ENCODE measurements at regions not wholly inside any gene's neighbourhood (a gene's known extent, or its start where the extent isn't known, plus 50 kb on each side); places are given as distances from the start of the nearest gene placed in this dataset.

DNA sequence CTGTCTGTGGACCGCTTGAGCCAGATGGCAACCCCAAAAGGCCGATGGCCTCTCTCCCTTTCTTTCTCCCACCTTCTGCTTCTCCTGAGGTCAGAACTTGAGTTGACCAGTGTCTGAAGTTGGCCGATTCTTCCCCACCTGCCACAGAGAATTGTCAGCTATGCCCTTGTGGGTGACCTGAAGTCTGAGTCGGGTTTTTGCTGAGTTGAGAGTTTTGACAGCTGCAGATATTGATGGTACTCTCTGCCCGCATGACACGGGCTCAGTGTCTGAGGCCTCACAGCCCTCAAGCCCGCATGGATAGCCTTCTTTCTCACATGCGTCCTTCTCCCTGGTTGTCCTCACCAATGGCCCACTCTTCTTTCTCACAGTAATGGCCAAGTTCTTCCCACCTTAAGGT, 111.0 kb downstream of the EFNB1 start:
- 93% methylated on average over 8 of the region's 8 CpGs for WGBS
- DNase-seq (ENCODE audit: low spot score): no peak
- peaks cover 0 to 2% (median 0%) of the 10 kb centered on the region in 4 donors for H3K4me1 ChIP-seq (ENCODE audit: control insufficient read depth in 4 of 4, insufficient read depth in 4 of 4, low read length in 3 of 4)
- TF ChIP-seq ZBTB33 (IDR thresholded peaks at IDR 0.05): no peak
- no peak for TF ChIP-seq GABPA (IDR thresholded peaks at IDR 0.05 in 1 of 2, conservative IDR thresholded peaks at IDR 0.05 in 1 of 2)
- no peak for TF ChIP-seq TAF1 (conservative IDR thresholded peaks at IDR 0.05)
- H3K36me3 ChIP-seq (ENCODE audit: control insufficient read depth in 4 of 4, insufficient read depth in 3 of 4, low read depth in 1 of 4, low read length in 3 of 4): no peaks in the 10 kb centered on the region
- H3K27me3 ChIP-seq (ENCODE audit: control insufficient read depth in 4 of 4, insufficient read depth in 4 of 4, low read length in 3 of 4): no peaks in the 10 kb centered on the region
- H3K9ac ChIP-seq (ENCODE audit: low read depth in 1 of 2, low read length in 2 of 2): no peak overlapping the region
- H3K27ac ChIP-seq (ENCODE audit: low read depth in 1 of 2, low read length in 2 of 2): no peak overlapping the region
- no peaks in the 10 kb centered on the region for H3K9me3 ChIP-seq (ENCODE audit: control insufficient read depth in 4 of 4, low read length in 3 of 4)
- H3K4me3 ChIP-seq (ENCODE audit: low read depth in 1 of 3, low read length in 3 of 3): no peak overlapping the region

DNA sequence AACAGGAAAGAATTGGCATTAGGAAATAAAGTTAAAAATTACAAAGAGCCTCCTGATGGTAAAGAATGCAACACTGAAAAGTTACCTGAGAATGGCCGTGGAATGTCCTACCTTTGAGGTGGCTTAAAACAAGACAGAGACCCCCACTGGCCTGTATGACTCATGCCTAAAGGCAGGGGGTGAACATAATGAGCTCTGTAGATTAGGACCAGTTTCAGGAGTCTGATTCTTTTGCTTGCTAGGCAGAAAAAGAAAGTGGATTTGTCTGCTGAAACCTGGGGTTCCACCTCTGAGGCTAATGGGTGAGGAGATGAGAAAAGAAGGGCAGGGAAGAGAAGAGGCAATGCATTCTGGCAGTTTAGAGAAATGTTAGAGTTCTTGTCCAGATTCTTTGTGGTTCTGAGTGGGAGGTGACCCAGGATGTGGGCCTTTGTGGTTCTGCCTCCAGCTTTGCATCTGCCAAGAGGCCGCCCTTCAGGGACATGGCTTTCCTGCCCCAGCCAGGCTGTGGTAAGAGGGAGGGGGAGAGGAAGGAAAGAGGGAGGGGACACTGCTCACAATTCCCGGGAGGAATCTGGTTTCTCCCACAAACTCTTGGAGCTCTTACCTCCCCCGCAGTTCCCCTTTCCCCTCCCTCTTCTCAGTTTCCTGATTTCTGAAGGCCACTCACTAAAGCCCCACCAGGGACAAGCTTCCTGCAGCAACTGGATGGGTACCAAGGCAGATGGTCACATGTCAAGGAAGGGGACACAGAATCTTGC, 109.6 kb downstream of the EFNB1 start:
- Histone ChIP-seq H3K36me3 (ENCODE audit: control insufficient read depth in 4 of 4, insufficient read depth in 3 of 4, low read depth in 1 of 4, low read length in 3 of 4) (no peaks in the 10 kb centered on the region), H3K9me3 (ENCODE audit: control insufficient read depth in 4 of 4, low read length in 3 of 4) (no peaks in the 10 kb centered on the region), H3K27me3 (ENCODE audit: control insufficient read depth in 4 of 4, insufficient read depth in 4 of 4, low read length in 3 of 4) (no peaks in the 10 kb centered on the region), H3K4me3 (ENCODE audit: low read depth in 1 of 3, low read length in 3 of 3) (no peak overlapping the region), H3K27ac (ENCODE audit: low read depth in 1 of 2, low read length in 2 of 2) (no peak overlapping the region), H3K9ac (ENCODE audit: low read depth in 1 of 2, low read length in 2 of 2) (no peak overlapping the region), H3K4me1 (ENCODE audit: control insufficient read depth in 4 of 4, insufficient read depth in 4 of 4, low read length in 3 of 4) (peaks cover 0 to 2% (median 0%) of the 10 kb centered on the region in 4 donors)
- 63% methylated on average over 4 of the region's 4 CpGs for WGBS
- DNase-seq (ENCODE audit: low spot score): no peak
- TF ChIP-seq RAD21 (IDR thresholded peaks at IDR 0.05) (peak in 1 of 2 donors; percentile 15), YY1 (IDR thresholded peaks at IDR 0.05) (no peak)

GRCh38 chrX:68937581-68937980, 108.8 kb downstream of the EFNB1 start:
- no peaks in the 10 kb centered on the region for H3K27me3 ChIP-seq (ENCODE audit: control insufficient read depth in 4 of 4, insufficient read depth in 4 of 4, low read length in 3 of 4)
- no peak for DNase-seq (ENCODE audit: low spot score)
- TF ChIP-seq, protein P1, sequence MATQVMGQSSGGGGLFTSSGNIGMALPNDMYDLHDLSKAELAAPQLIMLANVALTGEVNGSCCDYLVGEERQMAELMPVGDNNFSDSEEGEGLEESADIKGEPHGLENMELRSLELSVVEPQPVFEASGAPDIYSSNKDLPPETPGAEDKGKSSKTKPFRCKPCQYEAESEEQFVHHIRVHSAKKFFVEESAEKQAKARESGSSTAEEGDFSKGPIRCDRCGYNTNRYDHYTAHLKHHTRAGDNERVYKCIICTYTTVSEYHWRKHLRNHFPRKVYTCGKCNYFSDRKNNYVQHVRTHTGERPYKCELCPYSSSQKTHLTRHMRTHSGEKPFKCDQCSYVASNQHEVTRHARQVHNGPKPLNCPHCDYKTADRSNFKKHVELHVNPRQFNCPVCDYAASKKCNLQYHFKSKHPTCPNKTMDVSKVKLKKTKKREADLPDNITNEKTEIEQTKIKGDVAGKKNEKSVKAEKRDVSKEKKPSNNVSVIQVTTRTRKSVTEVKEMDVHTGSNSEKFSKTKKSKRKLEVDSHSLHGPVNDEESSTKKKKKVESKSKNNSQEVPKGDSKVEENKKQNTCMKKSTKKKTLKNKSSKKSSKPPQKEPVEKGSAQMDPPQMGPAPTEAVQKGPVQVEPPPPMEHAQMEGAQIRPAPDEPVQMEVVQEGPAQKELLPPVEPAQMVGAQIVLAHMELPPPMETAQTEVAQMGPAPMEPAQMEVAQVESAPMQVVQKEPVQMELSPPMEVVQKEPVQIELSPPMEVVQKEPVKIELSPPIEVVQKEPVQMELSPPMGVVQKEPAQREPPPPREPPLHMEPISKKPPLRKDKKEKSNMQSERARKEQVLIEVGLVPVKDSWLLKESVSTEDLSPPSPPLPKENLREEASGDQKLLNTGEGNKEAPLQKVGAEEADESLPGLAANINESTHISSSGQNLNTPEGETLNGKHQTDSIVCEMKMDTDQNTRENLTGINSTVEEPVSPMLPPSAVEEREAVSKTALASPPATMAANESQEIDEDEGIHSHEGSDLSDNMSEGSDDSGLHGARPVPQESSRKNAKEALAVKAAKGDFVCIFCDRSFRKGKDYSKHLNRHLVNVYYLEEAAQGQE (IDR thresholded peaks at IDR 0.05): no peak
- TF ChIP-seq JUND (IDR thresholded peaks at IDR 0.05): no peak
- TF ChIP-seq, protein P2, sequence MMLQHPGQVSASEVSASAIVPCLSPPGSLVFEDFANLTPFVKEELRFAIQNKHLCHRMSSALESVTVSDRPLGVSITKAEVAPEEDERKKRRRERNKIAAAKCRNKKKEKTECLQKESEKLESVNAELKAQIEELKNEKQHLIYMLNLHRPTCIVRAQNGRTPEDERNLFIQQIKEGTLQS (IDR thresholded peaks at IDR 0.05): no peak
- no peak overlapping the region for H3K27ac ChIP-seq (ENCODE audit: low read depth in 1 of 2, low read length in 2 of 2)
- no peak overlapping the region for H3K4me3 ChIP-seq (ENCODE audit: low read depth in 1 of 3, low read length in 3 of 3)
- WGBS: 96% methylated on average over 2 of the region's 2 CpGs
- no peak overlapping the region for H3K9ac ChIP-seq (ENCODE audit: low read depth in 1 of 2, low read length in 2 of 2)
- no peaks in the 10 kb centered on the region for H3K9me3 ChIP-seq (ENCODE audit: control insufficient read depth in 4 of 4, low read length in 3 of 4)
- no peaks in the 10 kb centered on the region for H3K36me3 ChIP-seq (ENCODE audit: control insufficient read depth in 4 of 4, insufficient read depth in 3 of 4, low read depth in 1 of 4, low read length in 3 of 4)
- H3K4me1 ChIP-seq (ENCODE audit: control insufficient read depth in 4 of 4, insufficient read depth in 4 of 4, low read length in 3 of 4): peaks cover 0 to 2% (median 0%) of the 10 kb centered on the region in 4 donors

Data from liver (tissue), 7 donors.